ENCODE measurements at regions not wholly inside any gene's neighbourhood (a gene's known extent, or its start where the extent isn't known, plus 50 kb on each side); places are given as distances from the start of the nearest gene placed in this dataset.

DNA sequence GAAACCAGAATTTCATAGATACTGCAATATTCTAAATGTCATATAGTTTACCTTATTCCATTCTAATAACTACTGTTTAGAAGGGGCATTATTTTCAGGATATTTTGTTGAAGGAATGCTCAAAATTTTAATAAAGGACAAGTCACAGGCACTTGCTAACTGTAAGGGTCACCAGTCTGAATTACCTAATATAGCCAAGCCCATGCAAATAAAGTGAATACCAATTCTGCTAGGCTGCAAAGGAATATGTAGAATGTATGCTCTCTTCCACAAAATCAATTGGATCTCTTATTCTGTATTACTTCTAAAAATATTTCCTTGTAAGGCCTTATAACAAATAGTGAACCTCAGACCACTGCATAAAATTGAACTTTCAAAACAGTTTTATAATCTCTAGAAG, 52.3 kb upstream of the FAT4 start:
- Histone ChIP-seq H3K4me3 (ENCODE audit: insufficient read length, low read depth) (no peak overlapping the region), H3K9ac (ENCODE audit: insufficient read length, low read depth) (no peak overlapping the region), H3K36me3 (ENCODE audit: insufficient read depth, insufficient read length, low read length) (no peaks in the 10 kb centered on the region), H3K27me3 (ENCODE audit: insufficient read depth, insufficient read length) (no peaks in the 10 kb centered on the region), H3K9me3 (ENCODE audit: insufficient read depth, low read length) (no peaks in the 10 kb centered on the region), H3K4me1 (ENCODE audit: insufficient read depth, insufficient read length) (no peaks in the 10 kb centered on the region)
- no peak for DNase-seq (ENCODE audit: low read depth, low spot score)
- TF ChIP-seq YY1 (IDR thresholded peaks at IDR 0.05; ENCODE audit: insufficient read depth, insufficient read length) (no peak), ZNF274 (IDR thresholded peaks at IDR 0.05; ENCODE audit: low read depth, low read length) (no peak), SUZ12 (IDR thresholded peaks at IDR 0.05; ENCODE audit: extremely low read depth, insufficient read depth, insufficient read length) (no peak)

DNA sequence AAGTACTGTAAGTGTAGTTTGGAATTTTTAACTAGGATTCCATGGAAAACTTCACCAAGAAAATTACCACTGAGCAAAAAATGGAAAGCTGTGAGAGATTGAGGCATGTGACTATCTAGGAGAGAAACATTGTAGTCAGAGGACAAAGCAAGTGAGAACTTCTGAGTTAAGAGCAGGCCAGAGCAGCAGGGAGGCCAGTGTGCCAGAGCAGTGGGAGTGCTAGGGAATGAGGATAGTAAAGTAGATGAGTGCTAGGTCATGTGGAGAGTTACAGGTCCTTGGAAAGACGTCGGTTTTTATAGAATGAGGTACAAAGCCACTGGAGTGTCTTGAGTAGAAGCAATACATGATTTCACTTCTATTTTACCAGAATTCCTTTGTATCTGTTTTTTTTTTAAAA, 52.7 kb upstream of the FAT4 start:
- H3K36me3 ChIP-seq (ENCODE audit: insufficient read depth, insufficient read length, low read length): no peaks in the 10 kb centered on the region
- no peak for DNase-seq (ENCODE audit: low read depth, low spot score)
- H3K4me3 ChIP-seq (ENCODE audit: insufficient read length, low read depth): no peak overlapping the region
- no peaks in the 10 kb centered on the region for H3K9me3 ChIP-seq (ENCODE audit: insufficient read depth, low read length)
- H3K27me3 ChIP-seq (ENCODE audit: insufficient read depth, insufficient read length): no peaks in the 10 kb centered on the region
- no peak overlapping the region for H3K9ac ChIP-seq (ENCODE audit: insufficient read length, low read depth)
- H3K4me1 ChIP-seq (ENCODE audit: insufficient read depth, insufficient read length): no peaks in the 10 kb centered on the region
- TF ChIP-seq ZNF274 (IDR thresholded peaks at IDR 0.05; ENCODE audit: low read depth, low read length) (no peak), SUZ12 (IDR thresholded peaks at IDR 0.05; ENCODE audit: extremely low read depth, insufficient read depth, insufficient read length) (no peak), YY1 (IDR thresholded peaks at IDR 0.05; ENCODE audit: insufficient read depth, insufficient read length) (no peak)

DNA sequence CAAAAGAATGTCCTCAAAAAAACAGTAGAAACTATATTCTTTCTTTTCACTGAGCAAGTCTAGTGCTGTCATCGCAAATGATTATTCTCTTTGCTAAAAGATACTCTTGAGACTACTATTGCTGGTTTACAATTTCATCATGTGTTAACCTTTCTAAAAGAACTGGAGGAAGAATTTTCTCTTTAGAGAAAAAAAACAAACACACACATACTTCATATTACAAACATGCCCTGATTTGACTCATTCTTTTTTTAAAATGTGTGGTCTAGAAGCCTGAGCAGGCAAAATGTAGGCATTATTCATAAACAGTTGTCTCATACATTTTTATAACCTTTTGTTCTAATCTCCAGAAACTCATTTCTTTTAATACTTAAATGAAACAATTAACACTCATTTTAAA, 60.6 kb upstream of the FAT4 start:
- no peaks in the 10 kb centered on the region for H3K4me1 ChIP-seq (ENCODE audit: insufficient read depth, insufficient read length)
- no peak for DNase-seq (ENCODE audit: low read depth, low spot score)
- no peaks in the 10 kb centered on the region for H3K9me3 ChIP-seq (ENCODE audit: insufficient read depth, low read length)
- H3K4me3 ChIP-seq (ENCODE audit: insufficient read length, low read depth): no peak overlapping the region
- H3K27me3 ChIP-seq (ENCODE audit: insufficient read depth, insufficient read length): no peaks in the 10 kb centered on the region
- no peak overlapping the region for H3K9ac ChIP-seq (ENCODE audit: insufficient read length, low read depth)
- H3K36me3 ChIP-seq (ENCODE audit: insufficient read depth, insufficient read length, low read length): no peaks in the 10 kb centered on the region
- TF ChIP-seq SUZ12 (IDR thresholded peaks at IDR 0.05; ENCODE audit: extremely low read depth, insufficient read depth, insufficient read length): no peak
- no peak for TF ChIP-seq ZNF274 (IDR thresholded peaks at IDR 0.05; ENCODE audit: low read depth, low read length)
- TF ChIP-seq YY1 (IDR thresholded peaks at IDR 0.05; ENCODE audit: insufficient read depth, insufficient read length): no peak

DNA sequence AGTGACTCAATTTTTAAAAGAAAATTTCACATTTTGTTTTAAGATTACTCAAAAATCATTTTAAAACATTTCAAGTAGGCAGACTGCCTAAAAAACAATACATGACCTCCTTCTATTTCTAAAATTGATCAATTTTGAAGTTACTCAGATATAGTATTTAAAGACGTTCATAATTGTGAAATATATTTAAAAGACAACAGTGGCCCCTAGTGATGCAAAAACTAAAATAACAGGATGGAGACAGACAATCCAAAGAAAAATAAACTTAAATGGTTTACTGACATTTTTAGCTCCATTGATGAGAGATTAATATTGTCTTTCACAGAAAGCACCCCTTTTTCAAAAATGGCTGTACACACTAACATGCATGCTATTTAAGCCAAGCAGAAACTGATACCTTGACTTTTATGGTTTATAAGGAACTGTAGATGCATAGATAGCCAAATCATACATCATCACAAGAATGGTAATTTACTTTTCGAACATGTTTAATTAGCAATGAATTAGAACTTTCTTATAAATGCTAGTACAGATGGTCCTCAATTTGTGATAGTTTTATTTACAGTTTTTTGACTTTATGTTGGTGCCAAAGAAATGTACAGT, 69.8 kb upstream of the FAT4 start:
- Histone ChIP-seq H3K27me3 (ENCODE audit: insufficient read depth, insufficient read length) (no peaks in the 10 kb centered on the region), H3K9ac (ENCODE audit: insufficient read length, low read depth) (no peak overlapping the region), H3K36me3 (ENCODE audit: insufficient read depth, insufficient read length, low read length) (no peaks in the 10 kb centered on the region), H3K4me3 (ENCODE audit: insufficient read length, low read depth) (no peak overlapping the region), H3K9me3 (ENCODE audit: insufficient read depth, low read length) (no peaks in the 10 kb centered on the region), H3K4me1 (ENCODE audit: insufficient read depth, insufficient read length) (no peaks in the 10 kb centered on the region)
- TF ChIP-seq SUZ12 (IDR thresholded peaks at IDR 0.05; ENCODE audit: extremely low read depth, insufficient read depth, insufficient read length) (no peak), ZNF274 (IDR thresholded peaks at IDR 0.05; ENCODE audit: low read depth, low read length) (no peak), YY1 (IDR thresholded peaks at IDR 0.05; ENCODE audit: insufficient read depth, insufficient read length) (no peak)
- no peak for DNase-seq (ENCODE audit: low read depth, low spot score)

DNA sequence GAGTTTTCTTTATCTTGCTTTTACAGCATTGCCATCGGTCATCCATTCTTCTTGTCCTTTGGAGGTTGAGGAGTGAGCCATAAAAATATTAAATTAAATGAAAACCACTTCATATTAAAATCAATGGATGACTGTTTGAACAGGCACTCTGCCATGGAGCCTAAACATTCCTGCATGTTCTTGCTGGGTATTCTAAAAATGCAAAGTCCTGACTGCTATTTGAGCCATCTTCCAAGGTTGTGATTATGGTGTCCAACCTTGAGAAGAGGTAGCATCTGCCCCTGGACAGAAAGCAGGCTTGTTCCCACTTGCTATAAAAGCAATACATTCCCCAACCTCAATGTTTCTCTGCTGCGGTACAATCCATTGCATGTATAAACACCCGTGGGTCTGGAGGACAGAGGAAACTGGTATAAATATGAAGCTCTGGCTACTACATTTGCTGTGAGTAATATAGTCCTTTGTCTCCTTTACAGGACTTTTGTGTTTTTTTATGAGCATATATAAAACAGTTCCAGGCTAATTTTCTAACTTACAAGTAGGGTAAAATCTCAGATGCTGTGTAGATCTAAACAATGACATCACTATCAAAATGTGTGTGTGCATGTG, 70.9 kb upstream of the FAT4 start:
- H3K4me3 ChIP-seq (ENCODE audit: insufficient read length, low read depth): no peak overlapping the region
- no peak for TF ChIP-seq ZNF274 (IDR thresholded peaks at IDR 0.05; ENCODE audit: low read depth, low read length)
- no peak for TF ChIP-seq YY1 (IDR thresholded peaks at IDR 0.05; ENCODE audit: insufficient read depth, insufficient read length)
- no peak for TF ChIP-seq SUZ12 (IDR thresholded peaks at IDR 0.05; ENCODE audit: extremely low read depth, insufficient read depth, insufficient read length)
- DNase-seq (ENCODE audit: low read depth, low spot score): no peak
- H3K9me3 ChIP-seq (ENCODE audit: insufficient read depth, low read length): no peaks in the 10 kb centered on the region
- no peaks in the 10 kb centered on the region for H3K27me3 ChIP-seq (ENCODE audit: insufficient read depth, insufficient read length)
- H3K36me3 ChIP-seq (ENCODE audit: insufficient read depth, insufficient read length, low read length): no peaks in the 10 kb centered on the region
- no peaks in the 10 kb centered on the region for H3K4me1 ChIP-seq (ENCODE audit: insufficient read depth, insufficient read length)
- no peak overlapping the region for H3K9ac ChIP-seq (ENCODE audit: insufficient read length, low read depth)

DNA sequence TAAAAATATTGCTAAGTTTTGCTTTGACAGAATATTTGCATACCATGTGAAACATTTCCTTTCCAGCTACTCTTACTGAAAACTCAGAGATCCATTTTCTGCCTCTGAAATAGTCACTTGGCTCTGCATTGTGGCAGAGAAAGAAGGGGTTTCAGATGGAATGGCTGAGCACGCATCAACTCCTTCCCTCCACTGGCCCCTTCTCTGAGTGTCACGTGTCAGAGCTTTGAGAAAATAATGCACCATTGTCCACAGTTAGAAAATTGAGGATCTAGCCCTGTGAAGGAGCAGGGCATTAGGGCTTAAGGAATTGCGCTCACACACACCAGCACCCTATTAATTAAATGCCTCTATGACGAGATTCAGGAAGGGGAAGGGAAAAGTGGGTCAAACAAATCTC, 78.8 kb upstream of the FAT4 start:
- TF ChIP-seq SUZ12 (IDR thresholded peaks at IDR 0.05; ENCODE audit: extremely low read depth, insufficient read depth, insufficient read length) (no peak), YY1 (IDR thresholded peaks at IDR 0.05; ENCODE audit: insufficient read depth, insufficient read length) (no peak), ZNF274 (IDR thresholded peaks at IDR 0.05; ENCODE audit: low read depth, low read length) (no peak)
- Histone ChIP-seq H3K4me1 (ENCODE audit: insufficient read depth, insufficient read length) (no peaks in the 10 kb centered on the region), H3K27me3 (ENCODE audit: insufficient read depth, insufficient read length) (no peaks in the 10 kb centered on the region), H3K9ac (ENCODE audit: insufficient read length, low read depth) (no peak overlapping the region), H3K36me3 (ENCODE audit: insufficient read depth, insufficient read length, low read length) (no peaks in the 10 kb centered on the region), H3K4me3 (ENCODE audit: insufficient read length, low read depth) (no peak overlapping the region), H3K9me3 (ENCODE audit: insufficient read depth, low read length) (no peaks in the 10 kb centered on the region)
- no peak for DNase-seq (ENCODE audit: low read depth, low spot score)

DNA sequence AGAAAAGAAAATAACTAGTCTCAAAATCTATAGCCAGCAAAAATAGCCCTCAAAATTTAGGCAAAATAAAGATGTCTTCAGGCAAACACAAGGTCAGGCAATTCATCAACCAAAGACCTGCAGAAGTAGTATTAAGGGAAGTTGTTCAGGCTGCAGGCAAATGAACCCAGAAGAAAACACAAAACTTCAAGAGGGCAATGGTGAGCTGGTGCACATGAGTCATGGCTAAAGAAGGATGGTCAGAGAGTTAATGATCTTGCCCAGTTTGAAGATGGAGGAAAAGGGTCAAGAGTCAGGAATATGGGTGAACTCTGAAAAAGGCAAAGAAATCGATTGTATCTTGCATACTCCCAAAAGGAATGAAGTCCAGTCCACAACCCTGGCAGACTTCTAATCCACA, 83.1 kb upstream of the FAT4 start:
- Histone ChIP-seq H3K4me1 (ENCODE audit: insufficient read depth, insufficient read length) (no peaks in the 10 kb centered on the region), H3K4me3 (ENCODE audit: insufficient read length, low read depth) (no peak overlapping the region), H3K36me3 (ENCODE audit: insufficient read depth, insufficient read length, low read length) (no peaks in the 10 kb centered on the region), H3K27me3 (ENCODE audit: insufficient read depth, insufficient read length) (no peaks in the 10 kb centered on the region), H3K9ac (ENCODE audit: insufficient read length, low read depth) (no peak overlapping the region), H3K9me3 (ENCODE audit: insufficient read depth, low read length) (no peaks in the 10 kb centered on the region)
- DNase-seq (ENCODE audit: low read depth, low spot score): no peak
- no peak for TF ChIP-seq ZNF274 (IDR thresholded peaks at IDR 0.05; ENCODE audit: low read depth, low read length)
- no peak for TF ChIP-seq SUZ12 (IDR thresholded peaks at IDR 0.05; ENCODE audit: extremely low read depth, insufficient read depth, insufficient read length)
- TF ChIP-seq YY1 (IDR thresholded peaks at IDR 0.05; ENCODE audit: insufficient read depth, insufficient read length): no peak

Measured in NT2/D1 (cell line).